SK-N-SH (cell line): ENCODE measurements at regions not wholly inside any gene's neighbourhood (a gene's known extent, or its start where the extent isn't known, plus 50 kb on each side); places are given as distances from the start of the nearest gene placed in this dataset.

Experiments
- CTCF ChIA-PET: fragments of 300-600, 350-600 bp; formaldehyde crosslinking; extraction: SDS; loops from one replicate; lab custom pipeline; 2021; lab: Yijun Ruan, JAX
- POLR2A ChIA-PET: fragments of 350-600 bp; sonication (Branson Sonifier 250); formaldehyde crosslinking; extraction: SDS; loops from one replicate; lab custom pipeline; 2020; ENCODE audit warnings: antibody characterized with exemption, inconsistent platforms; lab: Yijun Ruan, JAX
- DNase-seq: peaks from one replicate; pipeline ENCODE4 v3.0.0; 2012
- H2AFZ ChIP-seq: fragments of 200-600 bp; sonication (generic); 2 replicates; pipeline ENCODE4 v1.8.1; 2016; ENCODE audit warnings: antibody characterized with exemption, mild to moderate bottlenecking, low read depth
- H3F3A ChIP-seq: fragments of 200-600 bp; sonication (generic); replicated peaks from 2 replicates; pipeline ENCODE3; 2016; ENCODE audit warnings: antibody characterized with exemption, mild to moderate bottlenecking; ENCODE audit not compliant: insufficient read depth
- H3K27ac ChIP-seq, 2 experiments: fragments of 200-500 bp in 1 of 2; fragments of 200-600 bp in 1 of 2; sonication (Bioruptor generic) in 1 of 2; sonication (generic), shearing (Covaris generic) in 1 of 2; 2 replicates each; pipeline versions ENCODE4 v1.5.1 to v1.6.1; 2014 to 2016; ENCODE audit warnings: low read depth in 2 of 2, inconsistent platforms in 1 of 2, low read length in 1 of 2, mild to moderate bottlenecking in 1 of 2, mixed read lengths in 1 of 2
- H3K27me3 ChIP-seq: fragments of 200-600 bp; sonication (generic), shearing (Covaris generic); 2 replicates; pipeline ENCODE4 v1.6.1; 2016; ENCODE audit warnings: mixed run types; ENCODE audit not compliant: insufficient read depth
- H3K36me3 ChIP-seq, 2 experiments: fragments of 200-500 bp in 1 of 2; fragments of 200-600 bp in 1 of 2; sonication (Bioruptor generic) in 1 of 2; sonication (generic) in 1 of 2; replicated peaks in 1 of 2; 2 replicates each; pipeline versions ENCODE3 to v1.5.1; 2014 to 2016; ENCODE audit warnings: low read length in 1 of 2, mild to moderate bottlenecking in 1 of 2; ENCODE audit not compliant: insufficient read depth in 2 of 2, control insufficient read depth in 1 of 2
- H3K4me1 ChIP-seq, 2 experiments: fragments of 200-500 bp in 1 of 2; fragments of 200-600 bp in 1 of 2; sonication (Bioruptor generic) in 1 of 2; sonication (generic), shearing (Covaris generic) in 1 of 2; 2 replicates each; pipeline versions ENCODE4 v1.5.1 to v1.6.1; 2014 to 2016; ENCODE audit warnings: low read depth in 1 of 2, low read length in 1 of 2, mixed run types in 1 of 2; ENCODE audit not compliant: insufficient read depth in 2 of 2, control insufficient read depth in 1 of 2
- H3K4me2 ChIP-seq: fragments of 200-600 bp; sonication (generic), shearing (Covaris generic); 2 replicates; pipeline ENCODE4 v1.6.1; 2017; ENCODE audit warnings: mixed run types
- H3K4me3 ChIP-seq, 2 experiments: fragments of 200-500 bp in 1 of 2; fragments of 200-600 bp in 1 of 2; sonication (Bioruptor generic) in 1 of 2; sonication (generic), shearing (Covaris generic) in 1 of 2; 2 replicates each; pipeline versions ENCODE4 v1.5.1 to v1.8.1; 2014 to 2016; ENCODE audit warnings: low read depth in 2 of 2, inconsistent platforms in 1 of 2, low read length in 1 of 2, mild to moderate bottlenecking in 1 of 2, mixed read lengths in 1 of 2, moderate library complexity in 1 of 2
- H3K79me2 ChIP-seq: fragments of 200-600 bp; sonication (generic); 2 replicates; pipeline ENCODE4 v1.8.1; 2017; ENCODE audit warnings: mild to moderate bottlenecking; ENCODE audit not compliant: insufficient read depth
- H3K9ac ChIP-seq: fragments of 200-600 bp; sonication (generic); 2 replicates; pipeline ENCODE4 v1.6.1; 2017; ENCODE audit warnings: mixed run types
- H3K9me2 ChIP-seq: fragments of 200-600 bp; sonication (generic); 2 replicates; pipeline ENCODE4 v1.6.1; 2017; ENCODE audit warnings: mixed run types
- H3K9me3 ChIP-seq: fragments of 200-600 bp; sonication (generic); 2 replicates; pipeline ENCODE4 v1.6.1; 2017; ENCODE audit warnings: mixed run types, mild to moderate bottlenecking, moderate library complexity
- H4K20me1 ChIP-seq: fragments of 200-600 bp; sonication (generic); 2 replicates; pipeline ENCODE4 v1.6.1; 2017; ENCODE audit warnings: mild to moderate bottlenecking, mixed run types; ENCODE audit not compliant: insufficient read depth
- ELF1 ChIP-seq: IDR thresholded peaks from 2 replicates; pipeline ENCODE4 v1.4.0; 2012
- EP300 ChIP-seq, 2 experiments: IDR thresholded peaks; 2 replicates each; pipeline versions ENCODE4 v1.4.0 to v1.6.1; 2012; ENCODE audit warnings: borderline replicate concordance in 1 of 2, low read depth in 1 of 2, low read length in 1 of 2
- EZH2phosphoT487 ChIP-seq: fragments of 200-600 bp; sonication (generic); IDR thresholded peaks from 2 replicates; pipeline ENCODE4 v1.6.1; 2017; ENCODE audit warnings: low read depth, mixed run types, mild to moderate bottlenecking, antibody characterized with exemption, moderate library complexity, borderline replicate concordance
- FOSL2 ChIP-seq: IDR thresholded peaks from 2 replicates; pipeline ENCODE4 v1.4.0; 2012; ENCODE audit warnings: low read depth, mild to moderate bottlenecking, moderate library complexity, borderline replicate concordance
- GABPA ChIP-seq: IDR thresholded peaks from 2 replicates; pipeline ENCODE4 v1.4.0; 2012; ENCODE audit warnings: low read depth, mild to moderate bottlenecking
- GATA2 ChIP-seq: sonication (generic); formaldehyde crosslinking; IDR thresholded peaks from 2 replicates; pipeline ENCODE4 v1.5.0; 2020; ENCODE audit warnings: mild to moderate bottlenecking, missing genetic modification reagents
- JUND ChIP-seq: IDR thresholded peaks from 2 replicates; pipeline ENCODE4 v1.4.0; 2012
- MAX ChIP-seq: IDR thresholded peaks from 2 replicates; pipeline ENCODE4 v1.4.0; 2012; ENCODE audit warnings: low read depth
- MEF2A ChIP-seq: IDR thresholded peaks from 2 replicates; pipeline ENCODE4 v1.4.0; 2012; ENCODE audit warnings: low read depth, borderline replicate concordance
- MXI1 ChIP-seq: IDR thresholded peaks from 2 replicates; pipeline ENCODE4 v1.6.1; 2012; ENCODE audit warnings: mild to moderate bottlenecking, low read depth, low read length, improper control_type of control experiment
- PBX3 ChIP-seq: IDR thresholded peaks from 2 replicates; pipeline ENCODE4; 2012
- POLR2AphosphoS5 ChIP-seq: IDR thresholded peaks from 2 replicates; pipeline ENCODE4 v1.6.1; 2012; ENCODE audit warnings: low read depth, low read length
- RCOR1 ChIP-seq: fragments of 150-350 bp; IDR thresholded peaks from 2 replicates; pipeline ENCODE4 v1.6.1; 2017; ENCODE audit warnings: antibody characterized with exemption, low read length
- SMC3 ChIP-seq: IDR thresholded peaks from 2 replicates; pipeline ENCODE4 v1.6.1; 2012; ENCODE audit warnings: low read depth, low read length, improper control_type of control experiment
- TAF1 ChIP-seq: IDR thresholded peaks from 2 replicates; pipeline ENCODE4 v1.6.1; 2012; ENCODE audit warnings: low read depth, mild to moderate bottlenecking, low read length, moderate library complexity, borderline replicate concordance
- TEAD4 ChIP-seq: IDR thresholded peaks from 2 replicates; pipeline ENCODE4 v1.4.0; 2012; ENCODE audit warnings: mild to moderate bottlenecking, borderline replicate concordance; ENCODE audit not compliant: insufficient read depth
- USF2 ChIP-seq: fragments of 150-350 bp; IDR thresholded peaks from 2 replicates; pipeline ENCODE4 v1.6.1; 2017; ENCODE audit warnings: antibody characterized with exemption, low read length, low read depth, borderline replicate concordance
- WGBS: methylation state at CpG from one replicate; pipeline ENCODE4 v1.1.6; 2017; ENCODE audit warnings: low lambda C conversion rate; 5-methylcytosine and 5-hydroxymethylcytosine counted together
- TF ChIP-seq, protein P1 (sequence below): IDR thresholded peaks from 2 replicates; pipeline ENCODE4 v1.4.0; 2012; ENCODE audit warnings: low read depth, borderline replicate concordance

GRCh38 chr11:79950172-79950571 is 509.3 kb upstream of the TENM4 start:
- Histone ChIP-seq H3K27ac (no peak overlapping the region), H3K9me2 (no peaks in the 10 kb centered on the region), H3K9me3 (no peaks in the 10 kb centered on the region), H3K9ac (no peak overlapping the region), H4K20me1 (no peaks in the 10 kb centered on the region), H3K79me2 (no peaks in the 10 kb centered on the region), H3K27me3 (no peaks in the 10 kb centered on the region), H3K4me3 (no peak overlapping the region), H3K36me3 (no peaks in the 10 kb centered on the region), H3K4me2 (no peak overlapping the region), H2AFZ (no peak overlapping the region), H3F3A (no peaks in the 10 kb centered on the region), H3K4me1 (no peaks in the 10 kb centered on the region)
- POLR2A ChIA-PET = no interaction called here
- DNase-seq = no peak
- no peak for TF ChIP-seq PBX3
- WGBS = 30% methylated on average over 4 of the region's 4 CpGs
- CTCF ChIA-PET = interaction anchor here (1.0 kb wide), 1 partner anchor 1218 kb away, joined by 3 read pairs; no protein-coding TSS in a partner anchor

- ChIA-PET CTCF (no interaction called here), POLR2A (no interaction called here)
- no peaks in the 10 kb centered on the region for H3K9me2 ChIP-seq
- H3F3A ChIP-seq = no peaks in the 10 kb centered on the region
- 51% methylated on average over 2 of the region's 2 CpGs for WGBS
- no peak overlapping the region for H3K4me2 ChIP-seq
- no peak overlapping the region for H2AFZ ChIP-seq
- no peaks in the 10 kb centered on the region for H3K36me3 ChIP-seq
- TF ChIP-seq TAF1 (no peak), GABPA (no peak), JUND (no peak), RCOR1 (no peak), EP300 (IDR thresholded peaks at IDR 0.05; ENCODE audit: borderline replicate concordance in 1 of 2, low read depth in 1 of 2, low read length in 1 of 2) (no peak), MEF2A (no peak), MXI1 (no peak), MAX (no peak), TEAD4 (no peak), GATA2 (CRISPR knock-in tag) (no peak), FOSL2 (no peak), ELF1 (no peak), POLR2AphosphoS5 (no peak), USF2 (no peak), EZH2phosphoT487 (no peak), SMC3 (no peak)
- TF ChIP-seq, protein P1, sequence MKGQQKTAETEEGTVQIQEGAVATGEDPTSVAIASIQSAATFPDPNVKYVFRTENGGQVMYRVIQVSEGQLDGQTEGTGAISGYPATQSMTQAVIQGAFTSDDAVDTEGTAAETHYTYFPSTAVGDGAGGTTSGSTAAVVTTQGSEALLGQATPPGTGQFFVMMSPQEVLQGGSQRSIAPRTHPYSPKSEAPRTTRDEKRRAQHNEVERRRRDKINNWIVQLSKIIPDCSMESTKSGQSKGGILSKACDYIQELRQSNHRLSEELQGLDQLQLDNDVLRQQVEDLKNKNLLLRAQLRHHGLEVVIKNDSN = no peak
- DNase-seq = no peak
- no peaks in the 10 kb centered on the region for H3K9me3 ChIP-seq
- H3K27ac ChIP-seq = no peak overlapping the region
- no peak overlapping the region for H3K4me3 ChIP-seq
- no peaks in the 10 kb centered on the region for H4K20me1 ChIP-seq
- no peak overlapping the region for H3K9ac ChIP-seq
- no peaks in the 10 kb centered on the region for H3K27me3 ChIP-seq
- no peaks in the 10 kb centered on the region for H3K4me1 ChIP-seq
- no peaks in the 10 kb centered on the region for H3K79me2 ChIP-seq
Measured at GRCh38 chr11:79949574-79949973, 508.7 kb upstream of the TENM4 start.
